NCI-H82 (cell line): ENCODE measurements at regions not wholly inside any gene's neighbourhood (a gene's known extent, or its start where the extent isn't known, plus 50 kb on each side); places are given as distances from the start of the nearest gene placed in this dataset.
A peak's percentile ranks its signal among the peaks of the same experiment; 100 is the strongest.
"Not testable (repeated sequence)": the region's sequence is repeated elsewhere in the genome, so short reads cannot be mapped to it uniquely, and the experiment has no call there.

ENCODE experiments used
- DNase-seq: peaks from one replicate; lab custom pipeline; 2025; lab: John Stamatoyannopoulos, UW

DNA sequence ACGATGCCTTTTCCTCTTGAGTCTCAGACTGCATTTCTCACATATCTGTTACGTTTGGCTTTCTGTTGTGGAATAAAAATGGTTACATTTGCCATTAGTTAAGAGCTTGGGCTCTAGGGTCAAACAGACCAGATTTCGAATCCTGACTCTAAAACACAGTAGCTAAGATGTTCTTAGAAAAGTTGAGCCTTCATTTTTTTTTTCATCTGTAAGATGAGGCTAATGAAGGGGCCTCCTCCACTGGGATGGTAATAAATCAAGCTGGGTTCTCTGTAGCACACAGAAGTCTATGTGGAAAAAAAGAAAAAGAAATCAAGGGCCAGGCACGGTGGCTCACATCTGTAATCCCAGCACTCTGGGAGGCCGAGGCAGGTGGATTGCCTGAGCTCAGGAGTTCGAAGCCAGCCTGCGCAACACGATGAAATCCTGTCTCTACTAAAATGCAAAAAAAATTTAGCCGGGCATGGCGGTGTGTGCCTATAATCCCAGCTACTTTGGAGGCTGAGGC lies 49.9 kb upstream of the CAPRIN1 start:
- no peak for DNase-seq

DNA sequence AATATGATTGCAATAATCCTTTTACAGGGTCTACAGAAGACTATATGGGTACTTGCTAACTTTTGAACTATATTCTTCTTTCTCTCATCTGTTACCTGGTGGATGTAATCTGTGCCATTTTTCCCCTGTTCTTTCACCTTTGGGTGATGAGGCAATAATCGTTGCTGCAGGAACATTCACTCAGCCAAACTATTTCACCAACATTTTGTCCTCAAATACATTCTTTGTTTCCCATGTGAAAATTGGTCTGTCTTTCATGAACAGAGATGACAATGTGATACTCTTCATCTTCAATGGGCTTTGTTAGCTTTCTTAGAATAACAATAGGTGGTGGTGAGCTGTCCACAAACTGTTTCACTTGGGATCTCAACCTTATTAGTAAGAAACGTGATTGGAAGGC lies 52.1 kb upstream of the CAPRIN1 start:
- no peak for DNase-seq

DNA sequence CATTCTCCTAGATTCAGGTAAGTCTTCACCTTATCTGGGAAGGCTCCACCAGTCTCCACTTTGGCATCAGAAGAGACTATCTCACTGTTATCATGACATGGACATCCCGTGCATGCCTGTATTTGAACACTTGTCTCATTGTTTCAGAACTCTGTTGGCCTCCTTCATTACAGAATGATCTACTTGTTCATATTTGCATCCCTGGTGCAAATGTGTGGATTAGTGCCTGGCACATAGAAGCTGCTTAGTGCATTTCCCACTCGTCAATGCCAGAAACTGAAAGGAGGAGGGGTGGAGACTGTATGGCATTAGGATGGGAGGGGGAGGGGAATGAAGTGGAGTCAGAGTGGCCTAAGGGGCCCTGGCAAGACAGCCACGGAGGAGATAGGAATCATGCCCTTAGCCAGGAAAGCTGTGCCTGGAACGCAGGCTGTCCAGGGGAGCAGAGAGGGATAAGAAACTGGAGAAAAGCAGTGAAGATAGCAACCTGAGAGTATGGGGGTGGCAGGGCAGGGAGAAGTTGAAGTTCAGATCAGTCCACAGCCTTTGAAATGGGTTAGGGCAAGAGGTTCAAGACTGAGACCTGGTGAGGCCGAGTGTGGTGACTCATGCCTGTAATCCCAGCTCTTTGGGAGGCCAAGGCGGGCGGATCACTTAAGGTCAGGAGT lies 53.8 kb upstream of the CAPRIN1 start:
- DNase-seq = peak; percentile 72

- peak; percentile 85 for DNase-seq
Measured at GRCh38 chr11:33996498-33997454, 54.8 kb upstream of the CAPRIN1 start.

GRCh38 chr11:33994937-33995336 lies 56.6 kb upstream of the CAPRIN1 start:
- DNase-seq = no peak

DNA sequence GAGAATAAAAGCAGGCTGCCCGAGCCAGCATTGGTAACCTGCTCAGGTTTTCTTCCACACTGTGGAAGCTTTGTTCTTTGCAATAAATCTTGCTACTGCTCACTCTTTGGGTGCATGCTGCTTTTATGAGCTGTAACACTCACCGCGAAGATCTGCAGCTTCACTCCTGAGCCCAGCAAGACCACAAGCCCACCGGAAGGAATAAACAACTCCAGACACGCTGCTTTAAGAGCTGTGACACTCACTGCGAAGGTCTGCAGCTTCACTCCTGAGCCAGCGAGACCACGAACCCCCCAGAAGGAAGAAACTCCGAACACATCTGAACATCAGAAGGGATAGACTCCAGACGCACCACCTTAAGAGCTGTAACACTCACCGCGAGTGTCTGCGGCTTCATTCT lies 60.4 kb upstream of the CAPRIN1 start:
- not testable (repeated sequence) for DNase-seq

DNA sequence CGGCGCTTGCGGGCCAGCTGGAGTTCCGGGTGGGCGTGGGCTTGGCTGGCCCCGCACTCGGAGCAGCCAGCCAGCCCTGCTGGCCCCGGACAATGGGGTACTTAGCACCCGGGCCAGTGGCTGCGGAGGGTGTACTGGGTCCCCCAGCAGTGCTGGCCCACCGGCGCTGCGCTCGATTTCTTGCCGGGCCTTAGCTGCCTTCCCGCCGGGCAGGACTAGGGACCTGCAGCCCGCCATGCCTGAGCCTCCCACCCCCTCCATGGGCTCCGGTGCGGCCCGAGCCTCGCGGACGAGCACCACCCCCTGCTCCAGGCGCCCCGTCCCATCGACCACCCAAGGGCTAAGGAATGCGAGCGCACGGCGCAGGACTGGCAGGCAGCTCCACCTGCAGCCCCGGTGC lies 61.4 kb upstream of the CAPRIN1 start:
- DNase-seq = not testable (repeated sequence)

GRCh38 chr11:33989461-33989860 lies 62.1 kb upstream of the CAPRIN1 start:
- DNase-seq = no peak

GRCh38 chr11:33988586-33989370 lies 62.8 kb upstream of the CAPRIN1 start:
- DNase-seq = peak; percentile 5

GRCh38 chr11:33987975-33988580 lies 63.5 kb upstream of the CAPRIN1 start:
- DNase-seq = peak; percentile 96

DNA sequence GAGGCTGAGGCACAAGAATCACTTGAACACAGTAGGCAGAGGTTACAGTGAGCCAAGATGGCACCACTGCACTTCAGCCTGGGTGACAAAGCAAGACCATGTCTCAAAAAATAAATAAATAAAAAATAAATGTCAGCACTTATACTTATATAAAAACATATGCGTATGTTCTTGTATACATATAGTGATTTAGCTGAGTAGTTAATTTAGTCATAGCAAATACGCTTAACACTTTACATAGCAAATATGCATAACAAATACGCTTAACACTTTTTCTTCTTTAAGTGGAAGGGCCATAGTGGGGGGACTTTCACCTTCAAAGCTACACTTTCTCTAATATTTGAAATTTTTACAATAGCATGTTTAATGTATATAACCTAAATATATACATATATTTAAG lies 64.0 kb upstream of the CAPRIN1 start:
- no peak for DNase-seq

DNA sequence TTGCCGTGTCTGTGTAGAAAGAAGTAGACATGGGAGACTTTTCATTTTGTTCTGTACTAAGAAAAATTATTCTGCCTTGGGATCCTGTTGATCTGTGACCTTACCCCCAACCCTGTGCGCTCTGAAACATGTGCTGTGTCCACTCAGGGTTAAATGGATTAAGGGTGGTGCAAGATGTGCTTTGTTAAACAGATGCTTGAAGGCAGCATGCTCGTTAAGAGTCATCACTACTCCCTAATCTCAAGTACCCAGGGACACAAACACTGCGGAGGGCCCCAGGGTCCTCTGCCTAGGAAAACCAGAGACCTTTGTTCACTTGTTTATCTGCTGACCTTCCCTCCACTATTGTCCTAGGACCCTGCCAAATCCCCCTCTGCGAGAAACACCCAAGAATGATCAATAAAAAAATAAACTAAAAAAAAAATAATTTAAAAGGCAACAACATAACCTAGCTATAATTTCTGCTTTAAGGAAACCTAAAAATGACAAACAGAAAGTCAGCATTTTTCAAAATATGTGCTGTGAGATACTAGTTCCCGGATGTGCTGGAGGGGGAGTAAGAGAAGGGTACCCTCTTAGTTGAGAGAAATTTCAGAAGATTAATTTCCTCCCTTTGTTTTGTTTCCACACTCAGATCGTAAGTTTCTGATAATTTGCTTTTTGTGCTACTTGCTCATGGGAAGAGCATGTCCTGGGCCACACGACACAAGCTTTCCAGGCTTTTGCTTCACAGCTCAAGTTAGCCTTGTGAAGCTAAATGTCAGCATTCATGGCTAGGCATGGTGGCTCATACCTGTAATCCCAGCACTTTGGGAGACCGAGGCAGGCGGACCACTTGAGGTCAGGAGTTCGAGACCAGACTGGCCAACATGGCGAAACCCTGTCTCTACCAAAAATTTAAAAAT lies 64.7 kb upstream of the CAPRIN1 start:
- DNase-seq = peak; percentile 4

DNA sequence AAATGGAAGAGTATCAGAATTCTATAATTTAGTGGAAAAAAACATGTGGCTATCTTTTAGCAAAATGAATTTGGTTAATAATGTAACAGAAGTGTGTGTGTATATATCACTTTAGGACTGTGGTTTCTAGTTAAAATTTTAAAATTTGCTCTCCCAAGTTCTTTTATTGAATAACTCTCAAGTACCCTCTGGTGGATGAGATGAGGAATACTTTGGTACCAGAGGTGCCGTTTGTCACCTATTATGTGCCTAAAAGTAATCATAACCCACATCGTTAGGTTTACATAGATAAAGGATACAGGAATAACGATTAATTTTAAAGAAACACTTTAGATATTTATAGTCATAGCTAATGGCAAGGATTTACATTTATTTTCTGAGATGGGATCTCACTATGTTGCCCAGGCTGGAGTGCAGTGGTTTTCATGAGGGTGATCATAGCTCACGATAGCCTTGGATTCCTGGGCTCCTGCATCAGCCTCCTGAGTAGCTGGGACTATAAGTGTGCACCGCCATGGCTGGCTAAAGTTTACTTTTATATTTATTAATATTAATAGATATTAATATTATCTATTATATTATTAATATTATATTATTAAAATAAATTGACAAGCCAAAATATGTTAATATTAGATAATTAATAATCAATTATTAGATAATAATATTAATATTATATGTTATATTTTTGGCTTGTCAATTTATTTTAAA lies 66.7 kb upstream of the CAPRIN1 start:
- peak; percentile 20 for DNase-seq

- DNase-seq = no peak
Measured at GRCh38 chr11:33982661-33983060, 68.9 kb upstream of the CAPRIN1 start.

GRCh38 chr11:33980897-33981296 lies 70.6 kb upstream of the CAPRIN1 start:
- no peak for DNase-seq

DNA sequence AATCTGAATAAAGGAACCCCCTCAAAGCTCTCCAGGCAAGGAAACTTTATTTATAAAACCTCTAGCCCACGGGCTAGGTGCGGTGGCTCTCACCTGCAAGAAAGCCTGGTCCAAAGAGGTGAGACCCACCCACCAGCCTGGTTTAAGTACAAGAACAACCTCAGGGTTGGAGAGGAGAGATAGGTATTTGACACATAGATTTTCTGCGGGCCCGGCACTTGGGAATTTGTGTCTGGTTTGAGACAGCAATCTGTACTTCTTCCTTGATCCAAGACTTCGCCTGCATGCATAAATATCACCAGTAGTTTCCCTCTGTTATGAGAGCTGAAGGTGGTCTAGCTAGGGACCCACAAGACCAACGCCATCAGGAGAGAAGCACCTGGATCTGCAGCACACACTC lies 73.2 kb upstream of the CAPRIN1 start:
- no peak for DNase-seq

- no peak for DNase-seq
Measured at GRCh38 chr11:33977676-33978075, 73.9 kb upstream of the CAPRIN1 start.

DNA sequence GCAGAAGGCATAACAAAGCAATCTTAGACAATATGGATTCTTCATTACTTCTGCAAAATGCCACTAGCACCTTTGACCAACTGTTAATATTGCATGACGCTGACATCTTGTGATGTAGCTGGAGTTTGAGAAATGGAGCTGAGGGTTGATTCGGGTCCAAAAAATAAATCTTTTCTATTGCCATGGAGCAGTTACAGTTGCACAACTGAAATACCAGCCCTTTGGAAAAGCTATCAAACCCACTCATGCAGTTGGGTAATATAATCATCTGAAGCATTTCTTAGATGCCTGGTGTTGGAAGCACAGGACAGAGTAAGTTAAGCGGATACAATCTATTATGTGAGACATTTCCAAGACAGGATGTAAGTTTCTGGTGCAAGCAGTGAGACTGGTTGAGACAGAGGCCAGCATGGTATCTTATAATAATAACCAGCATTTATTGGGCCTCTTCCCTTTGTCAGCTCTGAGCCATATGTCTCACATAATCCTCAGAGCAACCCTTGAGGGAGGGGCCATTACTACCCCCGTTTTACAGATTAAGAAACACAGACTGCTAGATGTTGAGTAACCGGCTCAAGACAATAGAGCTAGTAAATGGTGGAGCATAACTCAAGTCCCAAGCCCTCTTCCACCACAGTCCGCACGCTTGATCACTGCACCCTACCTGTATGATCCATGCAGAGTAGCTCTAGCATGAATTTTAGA lies 74.9 kb upstream of the CAPRIN1 start:
- DNase-seq = peak; percentile 93

GRCh38 chr11:33974804-33975203 lies 76.7 kb upstream of the CAPRIN1 start:
- DNase-seq = no peak
